BE2C (cell line): ENCODE measurements at regions not wholly inside any gene's neighbourhood (a gene's known extent, or its start where the extent isn't known, plus 50 kb on each side); places are given as distances from the start of the nearest gene placed in this dataset.

ENCODE experiments used
- DNase-seq: peaks from one replicate; pipeline ENCODE4 v3.0.0-alpha.2; 2020
- H3K27me3 ChIP-seq: fragments of 250-450 bp; sonication (Bioruptor Pico); 2 replicates; pipeline ENCODE4 v1.5.1; 2020; ENCODE audit warnings: mild to moderate bottlenecking
- H3K36me3 ChIP-seq: fragments of 250-450 bp; sonication (Bioruptor Pico); 2 replicates; pipeline ENCODE4 v1.5.1; 2020; ENCODE audit warnings: mild to moderate bottlenecking
- H3K4me1 ChIP-seq: fragments of 250-450 bp; sonication (Bioruptor Pico); 2 replicates; pipeline ENCODE4 v1.5.1; 2020
- H3K4me3 ChIP-seq: 2 replicates; pipeline ENCODE4 v1.5.1; 2011; ENCODE audit warnings: low read depth, low read length
- H3K9me3 ChIP-seq: fragments of 250-450 bp; sonication (Bioruptor Pico); 2 replicates; pipeline ENCODE4 v1.5.1; 2020
- TF ChIP-seq, protein P1 (sequence below): IDR thresholded peaks from 2 replicates; pipeline ENCODE4 v1.5.1; 2012; ENCODE audit warnings: mild to moderate bottlenecking, low read depth, low read length

DNA sequence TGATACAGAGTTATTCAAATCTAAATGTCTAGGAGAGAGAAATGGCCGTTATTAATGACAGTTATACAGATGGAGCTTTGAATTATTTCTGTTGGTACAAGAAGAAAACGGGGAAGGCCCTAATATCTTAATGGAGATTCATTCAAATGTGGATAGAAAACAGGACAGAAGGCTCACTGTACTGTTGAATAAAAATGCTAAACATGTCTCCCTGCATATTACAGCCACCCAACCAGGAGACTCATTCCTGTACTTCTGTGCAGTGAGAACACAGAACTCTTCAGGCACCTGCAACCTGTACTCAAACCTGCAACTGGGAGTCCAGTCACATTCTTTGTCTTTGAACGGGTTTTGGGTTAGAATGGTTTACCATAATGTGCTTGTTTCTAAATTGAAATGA, 403.2 kb downstream of the DAD1 start:
- no peaks in the 10 kb centered on the region for H3K4me1 ChIP-seq
- TF ChIP-seq, protein P1, sequence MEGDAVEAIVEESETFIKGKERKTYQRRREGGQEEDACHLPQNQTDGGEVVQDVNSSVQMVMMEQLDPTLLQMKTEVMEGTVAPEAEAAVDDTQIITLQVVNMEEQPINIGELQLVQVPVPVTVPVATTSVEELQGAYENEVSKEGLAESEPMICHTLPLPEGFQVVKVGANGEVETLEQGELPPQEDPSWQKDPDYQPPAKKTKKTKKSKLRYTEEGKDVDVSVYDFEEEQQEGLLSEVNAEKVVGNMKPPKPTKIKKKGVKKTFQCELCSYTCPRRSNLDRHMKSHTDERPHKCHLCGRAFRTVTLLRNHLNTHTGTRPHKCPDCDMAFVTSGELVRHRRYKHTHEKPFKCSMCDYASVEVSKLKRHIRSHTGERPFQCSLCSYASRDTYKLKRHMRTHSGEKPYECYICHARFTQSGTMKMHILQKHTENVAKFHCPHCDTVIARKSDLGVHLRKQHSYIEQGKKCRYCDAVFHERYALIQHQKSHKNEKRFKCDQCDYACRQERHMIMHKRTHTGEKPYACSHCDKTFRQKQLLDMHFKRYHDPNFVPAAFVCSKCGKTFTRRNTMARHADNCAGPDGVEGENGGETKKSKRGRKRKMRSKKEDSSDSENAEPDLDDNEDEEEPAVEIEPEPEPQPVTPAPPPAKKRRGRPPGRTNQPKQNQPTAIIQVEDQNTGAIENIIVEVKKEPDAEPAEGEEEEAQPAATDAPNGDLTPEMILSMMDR: no peak
- no peaks in the 10 kb centered on the region for H3K36me3 ChIP-seq
- DNase-seq: no peak
- no peaks in the 10 kb centered on the region for H3K27me3 ChIP-seq
- no peaks in the 10 kb centered on the region for H3K9me3 ChIP-seq
- H3K4me3 ChIP-seq: no peak overlapping the region

DNA sequence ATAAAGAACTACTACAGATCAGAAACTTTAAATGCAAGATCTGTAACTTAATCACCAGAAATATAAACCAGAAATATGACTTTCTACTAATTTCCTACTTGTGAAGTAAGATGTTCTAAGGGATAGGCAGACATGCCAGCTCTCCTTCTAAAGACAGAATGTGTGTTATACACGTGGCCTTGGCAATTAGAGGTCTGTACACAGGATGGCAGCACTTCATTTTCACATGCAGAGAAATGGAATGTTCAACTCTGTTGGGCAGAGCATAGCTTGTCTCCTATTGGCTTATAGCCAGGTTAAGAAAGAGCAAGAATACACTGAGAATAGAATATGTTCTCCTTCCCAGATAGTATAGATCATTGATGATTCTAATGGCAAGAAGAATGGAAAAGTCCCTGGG, 403.8 kb downstream of the DAD1 start:
- H3K4me3 ChIP-seq: no peak overlapping the region
- no peak for DNase-seq
- no peaks in the 10 kb centered on the region for H3K36me3 ChIP-seq
- TF ChIP-seq, protein P1: no peak
- no peaks in the 10 kb centered on the region for H3K27me3 ChIP-seq
- no peaks in the 10 kb centered on the region for H3K4me1 ChIP-seq
- no peaks in the 10 kb centered on the region for H3K9me3 ChIP-seq

DNA sequence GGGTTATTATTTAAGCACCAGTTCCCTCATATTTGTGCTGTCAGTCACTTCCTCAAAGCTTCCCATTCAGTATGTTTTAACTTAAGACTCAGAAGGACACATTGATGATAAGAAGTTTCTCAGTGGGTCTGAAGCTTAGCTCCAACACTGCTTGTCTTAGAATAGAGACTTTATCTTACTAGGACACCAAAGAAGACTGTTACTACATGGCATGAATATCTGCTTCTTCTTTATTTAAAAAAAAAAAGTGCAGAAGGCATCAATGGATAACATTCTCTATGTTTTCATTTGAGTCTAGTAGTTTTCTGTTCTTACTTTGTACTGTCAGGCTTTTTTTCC, 404.2 kb downstream of the DAD1 start:
- Histone ChIP-seq H3K27me3 (no peaks in the 10 kb centered on the region), H3K9me3 (no peaks in the 10 kb centered on the region), H3K36me3 (no peaks in the 10 kb centered on the region), H3K4me3 (no peak overlapping the region), H3K4me1 (no peaks in the 10 kb centered on the region)
- DNase-seq: no peak
- TF ChIP-seq, protein P1: no peak

DNA sequence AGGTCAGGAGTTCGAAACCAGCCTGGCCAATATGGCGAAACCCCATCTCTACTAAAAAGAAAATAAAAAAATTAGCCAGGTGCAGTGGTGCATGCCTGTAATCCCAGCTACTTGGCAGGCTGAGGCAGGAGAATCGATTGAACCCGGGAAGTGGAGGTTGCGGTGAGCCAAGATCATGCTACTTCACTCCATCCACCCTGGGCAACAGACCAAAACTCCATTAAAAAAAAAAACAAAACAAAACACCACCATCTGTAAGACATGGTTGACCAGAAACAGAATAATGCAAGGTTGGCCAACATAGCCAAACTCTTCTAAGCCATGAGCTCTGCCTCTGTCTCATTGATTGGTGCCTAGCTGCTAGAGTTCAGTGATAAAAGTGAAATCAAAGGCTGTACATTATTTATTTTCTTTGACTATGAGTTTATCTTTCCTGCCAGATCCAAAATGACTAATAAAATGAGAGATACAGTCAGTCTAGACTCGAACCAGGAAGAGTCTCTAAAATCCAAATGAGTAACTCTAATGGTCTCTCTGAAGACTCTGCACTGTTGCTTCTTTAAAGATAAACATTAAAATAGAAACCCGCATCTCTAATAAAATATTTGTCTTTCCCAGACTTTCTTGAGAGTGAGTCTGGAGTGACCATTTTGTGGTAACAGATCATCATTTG, 404.7 kb downstream of the DAD1 start:
- no peak for DNase-seq
- Histone ChIP-seq H3K4me1 (no peaks in the 10 kb centered on the region), H3K4me3 (no peak overlapping the region), H3K36me3 (no peaks in the 10 kb centered on the region), H3K27me3 (no peaks in the 10 kb centered on the region), H3K9me3 (no peaks in the 10 kb centered on the region)
- TF ChIP-seq, protein P1: no peak

DNA sequence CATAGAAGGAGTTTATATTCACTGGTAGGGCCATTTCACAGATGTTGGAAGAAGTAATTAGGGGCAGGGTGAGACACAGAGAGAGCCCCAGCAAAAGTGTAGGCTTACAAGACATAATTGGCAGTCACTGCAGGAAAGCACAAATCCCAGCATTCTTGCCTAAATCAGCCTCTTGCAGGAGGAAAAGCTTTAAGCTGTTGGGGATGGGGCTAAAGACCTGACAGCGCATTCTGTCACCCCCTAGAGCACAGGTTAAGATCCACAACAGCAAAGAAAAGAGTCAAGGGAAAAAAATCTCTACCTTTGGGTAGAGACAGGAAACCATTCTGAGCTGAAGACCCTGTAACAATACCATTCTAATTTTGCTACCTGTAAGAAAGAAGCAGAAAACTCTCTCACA, 409.0 kb downstream of the DAD1 start:
- H3K27me3 ChIP-seq: no peaks in the 10 kb centered on the region
- DNase-seq: no peak
- TF ChIP-seq, protein P1: no peak

DNA sequence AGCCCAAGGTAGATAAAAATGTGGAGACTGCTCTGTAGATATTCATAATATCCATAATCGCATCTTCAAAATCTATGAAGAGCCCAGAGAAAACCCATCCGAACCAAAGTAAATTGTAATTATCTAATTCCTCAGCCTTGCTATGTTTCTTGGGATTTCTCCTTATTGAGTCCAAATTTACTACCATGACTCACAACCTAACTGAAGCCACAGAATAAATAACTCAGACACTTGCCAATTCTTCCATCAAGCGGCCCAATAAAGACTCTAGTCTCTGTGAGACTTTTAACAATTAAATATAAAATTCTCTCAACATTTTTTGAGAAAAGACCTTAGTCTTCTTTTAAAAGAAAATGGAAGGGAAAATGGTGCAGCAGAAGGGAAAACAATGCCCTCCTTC, 409.8 kb downstream of the DAD1 start:
- no peak overlapping the region for H3K4me3 ChIP-seq
- DNase-seq: no peak
- TF ChIP-seq, protein P1: no peak
- no peaks in the 10 kb centered on the region for H3K4me1 ChIP-seq
- H3K9me3 ChIP-seq: no peaks in the 10 kb centered on the region
- no peaks in the 10 kb centered on the region for H3K27me3 ChIP-seq
- no peaks in the 10 kb centered on the region for H3K36me3 ChIP-seq

More for the DNA sequence above, 409.0 kb downstream of the DAD1 start:
- Histone ChIP-seq H3K9me3 (no peaks in the 10 kb centered on the region), H3K4me3 (no peak overlapping the region), H3K4me1 (no peaks in the 10 kb centered on the region), H3K36me3 (no peaks in the 10 kb centered on the region)
